ENCODE measurements at regions not wholly inside any gene's neighbourhood (a gene's known extent, or its start where the extent isn't known, plus 50 kb on each side); places are given as distances from the start of the nearest gene placed in this dataset.

- no peak for TF ChIP-seq EZH2 (IDR thresholded peaks at IDR 0.05; ENCODE audit: low read depth)
- no peak for TF ChIP-seq CTCF (conservative IDR thresholded peaks at IDR 0.05)
Measured at GRCh38 chr2:176772816-176773215, 439.8 kb upstream of the HNRNPA3 start.

Data from PC-9 (cell line).